GM12878 (cell line): ENCODE measurements at regions not wholly inside any gene's neighbourhood (a gene's known extent, or its start where the extent isn't known, plus 50 kb on each side); places are given as distances from the start of the nearest gene placed in this dataset.

Source experiments
- ATAC-seq: fragments of 200-7000 bp; cut with Tn5 transposase; 3 replicates; pipeline ENCODE4 v1.9.1; 2020; ENCODE audit warnings: mild to moderate bottlenecking, moderate library complexity
- BruUV-seq: library from RNA; stranded (reverse); fragments of 400-500 nt; replicated peaks from 2 replicates; lab custom pipeline; 2021; lab: Mats Ljungman, UMichigan
- CTCF ChIA-PET: fragments of 300-600 bp; sonication (Branson Sonifier 250); formaldehyde crosslinking; extraction: SDS; loops from one replicate; lab custom pipeline; 2021; ENCODE audit warnings: inconsistent platforms; lab: Yijun Ruan, JAX
- POLR2A ChIA-PET: fragments of 350-600 bp; formaldehyde crosslinking; extraction: SDS; loops from one replicate; lab custom pipeline; 2021; ENCODE audit warnings: inconsistent platforms; lab: Charles Lee
- RAD21 ChIA-PET: fragments of 300-600 bp; sonication (Branson Sonifier 250); formaldehyde crosslinking; loops from one replicate; lab custom pipeline; 2023; ENCODE audit warnings: antibody characterized with exemption; ENCODE audit not compliant: unreplicated experiment; lab: Charles Lee
- SMC1A ChIA-PET: fragments of 300-600 bp; sonication (Branson Sonifier 250); formaldehyde crosslinking; loops from one replicate; lab custom pipeline; 2023; ENCODE audit not compliant: unreplicated experiment, uncharacterized antibody; lab: Charles Lee
- DNase-seq: peaks from one replicate; pipeline ENCODE4 v3.0.0-alpha.2; 2011; ENCODE audit warnings: low read depth, low spot score
- FAIRE-seq: peaks from 3 replicates; lab custom pipeline; 2011; peaks lifted over from hg19 to GRCh38; lab: Jason Lieb, UNC
- H2AFZ ChIP-seq: 2 replicates; pipeline ENCODE4 v1.6.0; 2011; ENCODE audit warnings: low read depth, low read length, control low read depth; ENCODE audit not compliant: control insufficient read depth
- H3K27ac ChIP-seq: 2 replicates; pipeline ENCODE4 v1.5.1; 2011; ENCODE audit warnings: control low read depth; ENCODE audit not compliant: control insufficient read depth, insufficient read depth
- H3K27me3 ChIP-seq, 2 experiments: replicated peaks in 1 of 2; 2 replicates each; pipeline versions ENCODE4 v1.6.0 to v1.6.1; 2011; ENCODE audit warnings: low read length in 1 of 2; ENCODE audit not compliant: control insufficient read depth in 2 of 2, insufficient read depth in 2 of 2
- H3K36me3 ChIP-seq, 2 experiments: 2 replicates each; pipeline ENCODE4 v1.5.1; 2011; ENCODE audit warnings: low read length in 1 of 2; ENCODE audit not compliant: control insufficient read depth in 2 of 2, insufficient read depth in 2 of 2
- H3K4me1 ChIP-seq: 2 replicates; pipeline ENCODE4 v1.6.1; 2011; ENCODE audit warnings: mild to moderate bottlenecking, low read length, moderate library complexity, mixed read lengths; ENCODE audit not compliant: control insufficient read depth, insufficient read depth
- H3K4me2 ChIP-seq: 2 replicates; pipeline ENCODE4 v1.6.0; 2011; ENCODE audit warnings: control low read depth; ENCODE audit not compliant: control insufficient read depth, insufficient read depth
- H3K4me3 ChIP-seq: fragments of 200-600 bp; sonication (generic); 2 replicates; pipeline ENCODE4 v1.5.1; 2016
- H3K79me2 ChIP-seq: 2 replicates; pipeline ENCODE4 v1.6.0; 2011; ENCODE audit warnings: low read length; ENCODE audit not compliant: control insufficient read depth, insufficient read depth
- H3K9ac ChIP-seq: 2 replicates; pipeline ENCODE4 v1.8.0; 2011; ENCODE audit warnings: low read length, control low read depth, mixed read lengths; ENCODE audit not compliant: control insufficient read depth, insufficient read depth
- H3K9me3 ChIP-seq: replicated peaks from 3 replicates; pipeline ENCODE4 v1.5.1; 2011; ENCODE audit warnings: mild to moderate bottlenecking, low read length; ENCODE audit not compliant: control insufficient read depth, insufficient read depth
- H4K20me1 ChIP-seq: 2 replicates; pipeline ENCODE4 v1.6.0; 2011; ENCODE audit not compliant: control insufficient read depth, insufficient read depth
- DPF2 ChIP-seq: fragments of 450-650 bp; IDR thresholded peaks from 2 replicates; pipeline ENCODE4 v1.6.1; 2017; ENCODE audit warnings: mild to moderate bottlenecking
- FOXM1 ChIP-seq: IDR thresholded peaks from 2 replicates; pipeline ENCODE4 v1.6.1; 2012; ENCODE audit warnings: low read depth, mild to moderate bottlenecking, inconsistent platforms, low read length, moderate library complexity
- JUND ChIP-seq: IDR thresholded peaks from 2 replicates; pipeline ENCODE4 v1.6.1; 2012; ENCODE audit warnings: low read depth, mild to moderate bottlenecking, low read length, improper control_type of control experiment, moderate library complexity
- MEF2A ChIP-seq: IDR thresholded peaks from 2 replicates; pipeline ENCODE4 v1.6.1; 2011; ENCODE audit warnings: low read depth, mild to moderate bottlenecking, low read length, moderate library complexity; ENCODE audit not compliant: insufficient read depth
- RAD51 ChIP-seq: fragments of 450-650 bp; IDR thresholded peaks from 2 replicates; pipeline ENCODE4 v1.6.1; 2016; ENCODE audit warnings: moderate library complexity, mild to moderate bottlenecking, inconsistent platforms
- STAT1 ChIP-seq: fragments of 450-650 bp; conservative IDR thresholded peaks from 2 replicates; pipeline ENCODE4 v1.6.1; 2014; ENCODE audit warnings: antibody characterized with exemption, mild to moderate bottlenecking
- TARDBP ChIP-seq: IDR thresholded peaks from 2 replicates; pipeline ENCODE4 v1.6.1; 2016; ENCODE audit warnings: borderline replicate concordance
- TBL1XR1 ChIP-seq: IDR thresholded peaks from 2 replicates; pipeline ENCODE4 v1.6.1; 2012; ENCODE audit warnings: low read depth, low read length, improper control_type of control experiment
- WGBS: methylation state at CpG from one replicate; pipeline ENCODE4 v1.1.6; 2016; ENCODE audit warnings: low lambda C conversion rate; ENCODE audit not compliant: insufficient replicate concordance, insufficient coverage; ENCODE audit errors: missing lambda C conversion rate; 5-methylcytosine and 5-hydroxymethylcytosine counted together
- in situ Hi-C: fragments of 300-500 bp; cut with MboI; formaldehyde crosslinking; loops from 9 replicates; pipeline ENCODE4 v1.14.3; 2018; ENCODE audit warnings: mixed read lengths
- intact Hi-C: fragments of 100-400 bp; cut with micrococcal nuclease; formaldehyde crosslinking; loops from one replicate; pipeline ENCODE4 v1.14.2; 2022; ENCODE audit not compliant: unreplicated experiment
- TF ChIP-seq, protein P1 (sequence below): IDR thresholded peaks from 2 replicates; pipeline ENCODE4 v1.6.1; 2012; ENCODE audit warnings: improper control_type of control experiment, low read depth, low read length; ENCODE audit not compliant: insufficient replicate concordance
- TF ChIP-seq, protein P2 (sequence below): fragments of 450-650 bp; IDR thresholded peaks from 2 replicates; pipeline ENCODE4 v1.6.1; 2016; ENCODE audit warnings: mild to moderate bottlenecking
- TF ChIP-seq, protein P3 (sequence below): fragments of 150-350 bp; IDR thresholded peaks from 2 replicates; pipeline ENCODE4 v1.6.1; 2014; ENCODE audit warnings: mild to moderate bottlenecking, low read depth, low read length

DNA sequence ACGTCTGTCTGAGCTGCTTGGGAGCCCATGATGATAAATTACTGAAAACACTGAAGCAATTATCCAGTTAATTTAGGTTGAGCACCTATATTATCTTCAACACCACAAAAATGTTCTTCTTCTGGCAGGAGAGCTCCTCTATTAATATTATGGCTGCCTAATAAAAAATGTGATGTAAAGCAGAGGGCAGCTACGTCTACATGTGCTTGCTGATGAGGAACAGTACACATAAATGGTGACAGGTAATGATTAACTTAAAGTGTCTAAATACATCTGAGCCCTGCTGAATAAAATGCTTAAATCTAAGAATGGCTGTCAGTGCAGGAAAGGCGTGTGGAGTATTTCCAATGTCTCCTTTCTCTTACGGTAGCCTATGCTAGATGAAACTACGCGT lies 131.3 kb upstream of the NR3C1 start:
- Histone ChIP-seq H3K4me3 (no peak overlapping the region), H3K4me1 (no peaks in the 10 kb centered on the region), H3K27me3 (no peaks in the 10 kb centered on the region), H3K27ac (no peak overlapping the region), H2AFZ (no peak overlapping the region), H3K9ac (no peak overlapping the region), H3K36me3 (no peaks in the 10 kb centered on the region), H3K9me3 (peaks cover 4% of the 10 kb centered on the region; the same call in 1 of the 3 replicates), H4K20me1 (no peaks in the 10 kb centered on the region), H3K79me2 (no peaks in the 10 kb centered on the region), H3K4me2 (no peak overlapping the region)
- no peak for FAIRE-seq
- ATAC-seq = no peak
- CTCF ChIA-PET = no interaction called here
- WGBS = 89% methylated on average over 6 of the region's 6 CpGs
- POLR2A ChIA-PET = no interaction called here
- BruUV-seq = no TSS peak
- no peak for DNase-seq
- RAD21 ChIA-PET = no interaction called here
- in situ Hi-C loops (no loop called here), intact Hi-C loops (no loop called here)
- TF ChIP-seq RAD51 (no peak), DPF2 (no peak), MEF2A (no peak), TARDBP (no peak), FOXM1 (no peak), STAT1 (no peak), TBL1XR1 (no peak), JUND (no peak)
- TF ChIP-seq, protein P1, sequence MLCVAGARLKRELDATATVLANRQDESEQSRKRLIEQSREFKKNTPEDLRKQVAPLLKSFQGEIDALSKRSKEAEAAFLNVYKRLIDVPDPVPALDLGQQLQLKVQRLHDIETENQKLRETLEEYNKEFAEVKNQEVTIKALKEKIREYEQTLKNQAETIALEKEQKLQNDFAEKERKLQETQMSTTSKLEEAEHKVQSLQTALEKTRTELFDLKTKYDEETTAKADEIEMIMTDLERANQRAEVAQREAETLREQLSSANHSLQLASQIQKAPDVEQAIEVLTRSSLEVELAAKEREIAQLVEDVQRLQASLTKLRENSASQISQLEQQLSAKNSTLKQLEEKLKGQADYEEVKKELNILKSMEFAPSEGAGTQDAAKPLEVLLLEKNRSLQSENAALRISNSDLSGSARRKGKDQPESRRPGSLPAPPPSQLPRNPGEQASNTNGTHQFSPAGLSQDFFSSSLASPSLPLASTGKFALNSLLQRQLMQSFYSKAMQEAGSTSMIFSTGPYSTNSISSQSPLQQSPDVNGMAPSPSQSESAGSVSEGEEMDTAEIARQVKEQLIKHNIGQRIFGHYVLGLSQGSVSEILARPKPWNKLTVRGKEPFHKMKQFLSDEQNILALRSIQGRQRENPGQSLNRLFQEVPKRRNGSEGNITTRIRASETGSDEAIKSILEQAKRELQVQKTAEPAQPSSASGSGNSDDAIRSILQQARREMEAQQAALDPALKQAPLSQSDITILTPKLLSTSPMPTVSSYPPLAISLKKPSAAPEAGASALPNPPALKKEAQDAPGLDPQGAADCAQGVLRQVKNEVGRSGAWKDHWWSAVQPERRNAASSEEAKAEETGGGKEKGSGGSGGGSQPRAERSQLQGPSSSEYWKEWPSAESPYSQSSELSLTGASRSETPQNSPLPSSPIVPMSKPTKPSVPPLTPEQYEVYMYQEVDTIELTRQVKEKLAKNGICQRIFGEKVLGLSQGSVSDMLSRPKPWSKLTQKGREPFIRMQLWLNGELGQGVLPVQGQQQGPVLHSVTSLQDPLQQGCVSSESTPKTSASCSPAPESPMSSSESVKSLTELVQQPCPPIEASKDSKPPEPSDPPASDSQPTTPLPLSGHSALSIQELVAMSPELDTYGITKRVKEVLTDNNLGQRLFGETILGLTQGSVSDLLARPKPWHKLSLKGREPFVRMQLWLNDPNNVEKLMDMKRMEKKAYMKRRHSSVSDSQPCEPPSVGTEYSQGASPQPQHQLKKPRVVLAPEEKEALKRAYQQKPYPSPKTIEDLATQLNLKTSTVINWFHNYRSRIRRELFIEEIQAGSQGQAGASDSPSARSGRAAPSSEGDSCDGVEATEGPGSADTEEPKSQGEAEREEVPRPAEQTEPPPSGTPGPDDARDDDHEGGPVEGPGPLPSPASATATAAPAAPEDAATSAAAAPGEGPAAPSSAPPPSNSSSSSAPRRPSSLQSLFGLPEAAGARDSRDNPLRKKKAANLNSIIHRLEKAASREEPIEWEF = no peak
- TF ChIP-seq, protein P2, sequence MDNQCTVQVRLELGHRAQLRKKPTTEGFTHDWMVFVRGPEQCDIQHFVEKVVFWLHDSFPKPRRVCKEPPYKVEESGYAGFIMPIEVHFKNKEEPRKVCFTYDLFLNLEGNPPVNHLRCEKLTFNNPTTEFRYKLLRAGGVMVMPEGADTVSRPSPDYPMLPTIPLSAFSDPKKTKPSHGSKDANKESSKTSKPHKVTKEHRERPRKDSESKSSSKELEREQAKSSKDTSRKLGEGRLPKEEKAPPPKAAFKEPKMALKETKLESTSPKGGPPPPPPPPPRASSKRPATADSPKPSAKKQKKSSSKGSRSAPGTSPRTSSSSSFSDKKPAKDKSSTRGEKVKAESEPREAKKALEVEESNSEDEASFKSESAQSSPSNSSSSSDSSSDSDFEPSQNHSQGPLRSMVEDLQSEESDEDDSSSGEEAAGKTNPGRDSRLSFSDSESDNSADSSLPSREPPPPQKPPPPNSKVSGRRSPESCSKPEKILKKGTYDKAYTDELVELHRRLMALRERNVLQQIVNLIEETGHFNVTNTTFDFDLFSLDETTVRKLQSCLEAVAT = no peak
- TF ChIP-seq, protein P3, sequence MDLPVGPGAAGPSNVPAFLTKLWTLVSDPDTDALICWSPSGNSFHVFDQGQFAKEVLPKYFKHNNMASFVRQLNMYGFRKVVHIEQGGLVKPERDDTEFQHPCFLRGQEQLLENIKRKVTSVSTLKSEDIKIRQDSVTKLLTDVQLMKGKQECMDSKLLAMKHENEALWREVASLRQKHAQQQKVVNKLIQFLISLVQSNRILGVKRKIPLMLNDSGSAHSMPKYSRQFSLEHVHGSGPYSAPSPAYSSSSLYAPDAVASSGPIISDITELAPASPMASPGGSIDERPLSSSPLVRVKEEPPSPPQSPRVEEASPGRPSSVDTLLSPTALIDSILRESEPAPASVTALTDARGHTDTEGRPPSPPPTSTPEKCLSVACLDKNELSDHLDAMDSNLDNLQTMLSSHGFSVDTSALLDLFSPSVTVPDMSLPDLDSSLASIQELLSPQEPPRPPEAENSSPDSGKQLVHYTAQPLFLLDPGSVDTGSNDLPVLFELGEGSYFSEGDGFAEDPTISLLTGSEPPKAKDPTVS = no peak
- SMC1A ChIA-PET = interaction anchor here (0.5 to 1.2 kb wide), 2 partner anchors 13 to 170 kb away, joined by 3 to 5 read pairs; no protein-coding TSS in a partner anchor
